Mucosa of descending colon (tissue), 3 donors: ENCODE measurements at regions not wholly inside any gene's neighbourhood (a gene's known extent, or its start where the extent isn't known, plus 50 kb on each side); places are given as distances from the start of the nearest gene placed in this dataset.

Source experiments
- ATAC-seq: fragments of 200-7000 bp; cut with Tn5 transposase; one replicate; pipeline ENCODE4 v1.9.1; 2020; ENCODE audit warnings: mild to moderate bottlenecking, moderate library complexity
- DNase-seq, 3 donors: peaks; one replicate each; pipeline ENCODE4 v3.0.0-alpha.2; 2020
- H3K36me3 ChIP-seq: fragments of 200-600 bp; one replicate; pipeline ENCODE4 v1.8.0; 2021; ENCODE audit warnings: low read depth, mild to moderate bottlenecking
- H3K4me1 ChIP-seq: fragments of 200-600 bp; one replicate; pipeline ENCODE4 v1.8.0; 2021; ENCODE audit warnings: low read depth, mild to moderate bottlenecking
- H3K4me3 ChIP-seq: fragments of 200-600 bp; one replicate; pipeline ENCODE4 v1.8.0; 2021; ENCODE audit warnings: mild to moderate bottlenecking
- H3K9me3 ChIP-seq: fragments of 200-600 bp; one replicate; pipeline ENCODE4 v1.8.0; 2021; ENCODE audit warnings: mild to moderate bottlenecking
- CTCF ChIP-seq: fragments of 200-600 bp; IDR thresholded peaks from one replicate; pipeline ENCODE4 v1.8.0; 2022; ENCODE audit warnings: antibody characterized with exemption, mild to moderate bottlenecking
- intact Hi-C, 2 donors: fragments of 100-400 bp; cut with DNase I in 1 of 2; cut with micrococcal nuclease in 1 of 2; formaldehyde crosslinking; loops; one replicate each; pipeline versions ENCODE4 v1.11.0 to v1.11.1; 2022; cut with DNase I, micrococcal nuclease
- donor health status: DM: no; HTN: no; CAD: no; lungs with moderate emphysema.
- donor health status: DM: no; HTN: no; CAD: no.
- donor health status: DM: no; HTN: yes; CAD: no.

GRCh38 chr3:88641033-88641604 is 466.3 kb upstream of the EPHA3 start:
- intact Hi-C loops = no loop called here
- Histone ChIP-seq H3K4me3 (no peak overlapping the region), H3K36me3 (no peaks in the 10 kb centered on the region), H3K4me1 (no peaks in the 10 kb centered on the region), H3K9me3 (no peaks in the 10 kb centered on the region)
- ATAC-seq = no peak
- DNase-seq = no peak
- TF ChIP-seq CTCF = no peak

- Histone ChIP-seq H3K9me3 (no peaks in the 10 kb centered on the region), H3K36me3 (no peaks in the 10 kb centered on the region), H3K4me3 (no peak overlapping the region), H3K4me1 (no peaks in the 10 kb centered on the region)
- intact Hi-C loops = no loop called here
- DNase-seq (no peak), ATAC-seq (no peak)
- TF ChIP-seq CTCF = no peak
These were observed 450.0 kb upstream of the EPHA3 start for GRCh38 chr3:88657459-88657858.

GRCh38 chr3:88661433-88661824 is 446.0 kb upstream of the EPHA3 start:
- intact Hi-C loops = no loop called here
- H3K36me3 ChIP-seq = no peaks in the 10 kb centered on the region
- no peak overlapping the region for H3K4me3 ChIP-seq
- H3K4me1 ChIP-seq = no peaks in the 10 kb centered on the region
- H3K9me3 ChIP-seq = no peaks in the 10 kb centered on the region
- no peak for TF ChIP-seq CTCF
- no peak for DNase-seq
- ATAC-seq = no peak

GRCh38 chr3:88668180-88668579 is 439.2 kb upstream of the EPHA3 start:
- DNase-seq = no peak
- Histone ChIP-seq H3K9me3 (no peaks in the 10 kb centered on the region), H3K4me3 (no peak overlapping the region), H3K36me3 (no peaks in the 10 kb centered on the region), H3K4me1 (no peaks in the 10 kb centered on the region)
- ATAC-seq = no peak
- no peak for TF ChIP-seq CTCF
- intact Hi-C loops = no loop called here

GRCh38 chr3:88671573-88671972 is 435.8 kb upstream of the EPHA3 start:
- intact Hi-C loops = no loop called here

More at GRCh38 chr3:88671573-88671972, 435.8 kb upstream of the EPHA3 start:
- no peaks in the 10 kb centered on the region for H3K36me3 ChIP-seq
- H3K4me3 ChIP-seq = no peak overlapping the region
- H3K4me1 ChIP-seq = no peaks in the 10 kb centered on the region
- no peak for DNase-seq
- no peak for TF ChIP-seq CTCF
- H3K9me3 ChIP-seq = no peaks in the 10 kb centered on the region
- ATAC-seq = no peak
